IMR-90 (cell line): ENCODE measurements at regions not wholly inside any gene's neighbourhood (a gene's known extent, or its start where the extent isn't known, plus 50 kb on each side); places are given as distances from the start of the nearest gene placed in this dataset.

Source experiments
- ATAC-seq: fragments of 200-7000 bp; cut with Tn5 transposase; 2 replicates; pipeline ENCODE4 v1.9.1; 2020; ENCODE audit warnings: low read depth, mild to moderate bottlenecking, moderate library complexity
- BruUV-seq: library from RNA; stranded (reverse); fragments of 400-500 nt; replicated peaks from 2 replicates; lab custom pipeline; 2021; lab: Mats Ljungman, UMichigan
- CTCF ChIA-PET: fragments of 300-600 bp; formaldehyde crosslinking; extraction: SDS; loops from one replicate; lab custom pipeline; 2021; ENCODE audit warnings: antibody characterized with exemption; lab: Yijun Ruan, JAX
- POLR2A ChIA-PET: fragments of 300-600 bp; sonication (Branson Sonifier 250); formaldehyde crosslinking; loops from one replicate; lab custom pipeline; 2022; ENCODE audit warnings: antibody characterized with exemption; ENCODE audit not compliant: unreplicated experiment; lab: Charles Lee
- DNase-seq: peaks from one replicate; pipeline ENCODE4 v3.0.0; 2013
- H2AFZ ChIP-seq: replicated peaks from 2 replicates; pipeline ENCODE3; 2013; ENCODE audit warnings: low read length, mild to moderate bottlenecking; ENCODE audit not compliant: poor library complexity
- H2AK5ac ChIP-seq: 2 replicates; pipeline ENCODE4 v1.6.1; 2013; ENCODE audit warnings: low read depth, low read length, inconsistent platforms
- H2AK9ac ChIP-seq: replicated peaks from 2 replicates; pipeline ENCODE3; 2013; ENCODE audit warnings: mild to moderate bottlenecking, low read depth, low read length, moderate library complexity; ENCODE audit not compliant: poor library complexity
- H2BK120ac ChIP-seq: 2 replicates; pipeline ENCODE4 v1.6.1; 2013; ENCODE audit warnings: low read depth, low read length, inconsistent platforms
- H2BK15ac ChIP-seq: 3 replicates; pipeline ENCODE4 v1.6.1; 2013; ENCODE audit warnings: low read depth, low read length, inconsistent platforms
- H2BK20ac ChIP-seq: 2 replicates; pipeline ENCODE4 v1.6.1; 2013; ENCODE audit warnings: low read depth, mild to moderate bottlenecking, inconsistent platforms, low read length, moderate library complexity
- H2BK5ac ChIP-seq: 2 replicates; pipeline ENCODE4 v1.6.1; 2013; ENCODE audit warnings: mild to moderate bottlenecking, low read depth, low read length, inconsistent platforms; ENCODE audit not compliant: poor library complexity, severe bottlenecking
- H3K14ac ChIP-seq: replicated peaks from 2 replicates; pipeline ENCODE4 v1.6.1; 2013; ENCODE audit warnings: low read depth, low read length, inconsistent platforms
- H3K18ac ChIP-seq: 2 replicates; pipeline ENCODE4 v1.6.1; 2013; ENCODE audit warnings: low read depth, low read length, control low read depth
- H3K23ac ChIP-seq: 2 replicates; pipeline ENCODE4 v1.6.1; 2013; ENCODE audit warnings: low read depth, low read length, inconsistent platforms
- H3K27ac ChIP-seq: 2 replicates; pipeline ENCODE4 v1.5.1; 2013; ENCODE audit warnings: mild to moderate bottlenecking, control low read depth, low read length; ENCODE audit not compliant: insufficient read depth
- H3K27me3 ChIP-seq: 2 replicates; pipeline ENCODE4 v1.6.1; 2013; ENCODE audit warnings: low read length; ENCODE audit not compliant: control insufficient read depth, insufficient read depth
- H3K36me3 ChIP-seq: 2 replicates; pipeline ENCODE4 v1.6.1; 2013; ENCODE audit warnings: low read length, mixed read lengths; ENCODE audit not compliant: control insufficient read depth, insufficient read depth
- H3K4ac ChIP-seq: 2 replicates; pipeline ENCODE4 v1.6.1; 2013; ENCODE audit warnings: low read depth, low read length, inconsistent platforms
- H3K4me1 ChIP-seq: 2 replicates; pipeline ENCODE4 v1.6.1; 2013; ENCODE audit warnings: low read length, mixed read lengths; ENCODE audit not compliant: control insufficient read depth, insufficient read depth
- H3K4me2 ChIP-seq: 2 replicates; pipeline ENCODE4 v1.6.1; 2013; ENCODE audit warnings: low read depth, mild to moderate bottlenecking, control low read depth, low read length, moderate library complexity
- H3K4me3 ChIP-seq: 2 replicates; pipeline ENCODE4 v1.5.1; 2013; ENCODE audit warnings: low read depth, mild to moderate bottlenecking, control low read depth, low read length, moderate library complexity; ENCODE audit not compliant: insufficient read depth
- H3K56ac ChIP-seq: 2 replicates; pipeline ENCODE4 v1.6.1; 2013; ENCODE audit warnings: low read length, inconsistent platforms; ENCODE audit not compliant: insufficient read depth; ENCODE audit errors: extremely low read depth
- H3K79me1 ChIP-seq, 2 experiments: 2 replicates each; pipeline ENCODE4 v1.6.1; 2013; ENCODE audit warnings: low read length in 2 of 2, inconsistent platforms in 1 of 2, low read depth in 1 of 2
- H3K9ac ChIP-seq: 2 replicates; pipeline ENCODE4 v1.6.1; 2013; ENCODE audit warnings: low read depth, low read length, control low read depth
- H3K9me1 ChIP-seq: 2 replicates; pipeline ENCODE4 v1.6.1; 2013; ENCODE audit warnings: low read length, inconsistent platforms; ENCODE audit not compliant: insufficient read depth
- H3K9me3 ChIP-seq: 2 replicates; pipeline ENCODE4 v1.6.1; 2013; ENCODE audit warnings: low read length; ENCODE audit not compliant: control insufficient read depth, insufficient read depth
- H4K20me1 ChIP-seq: 2 replicates; pipeline ENCODE4 v1.6.1; 2013; ENCODE audit warnings: low read length, inconsistent platforms; ENCODE audit not compliant: insufficient read depth
- H4K5ac ChIP-seq: 2 replicates; pipeline ENCODE4 v1.6.1; 2013; ENCODE audit warnings: mild to moderate bottlenecking, low read depth, low read length, control low read depth
- H4K8ac ChIP-seq, 2 experiments: 2 replicates each; pipeline ENCODE4 v1.6.1; 2013; ENCODE audit warnings: low read depth in 2 of 2, low read length in 2 of 2, control low read depth in 1 of 2, inconsistent platforms in 1 of 2
- H4K91ac ChIP-seq: 2 replicates; pipeline ENCODE4 v1.6.1; 2013; ENCODE audit warnings: low read depth, low read length, inconsistent platforms; ENCODE audit not compliant: insufficient read depth
- BHLHE40 ChIP-seq: fragments of 150-350 bp; IDR thresholded peaks from 2 replicates; pipeline ENCODE4 v1.6.1; 2016; ENCODE audit warnings: mild to moderate bottlenecking, low read depth, low read length
- CEBPB ChIP-seq: IDR thresholded peaks from 2 replicates; pipeline ENCODE4 v1.6.1; 2012; ENCODE audit warnings: low read depth, low read length, improper control_type of control experiment
- CHD1 ChIP-seq: IDR thresholded peaks from 2 replicates; pipeline ENCODE4 v1.6.1; 2012; ENCODE audit warnings: low read depth, low read length, improper control_type of control experiment
- FOS ChIP-seq: fragments of 150-350 bp; IDR thresholded peaks from 2 replicates; pipeline ENCODE4 v1.6.1; 2016; ENCODE audit warnings: low read depth, low read length
- MAFK ChIP-seq: IDR thresholded peaks from 2 replicates; pipeline ENCODE4 v1.6.1; 2012; ENCODE audit warnings: low read depth, low read length, improper control_type of control experiment
- MAZ ChIP-seq: IDR thresholded peaks from 2 replicates; pipeline ENCODE4 v1.6.1; 2012; ENCODE audit warnings: low read depth, mild to moderate bottlenecking, low read length, improper control_type of control experiment, moderate library complexity, borderline replicate concordance
- MXI1 ChIP-seq: IDR thresholded peaks from 2 replicates; pipeline ENCODE4 v1.6.1; 2012; ENCODE audit warnings: low read depth, mild to moderate bottlenecking, low read length, moderate library complexity, borderline replicate concordance
- NFE2L2 ChIP-seq: fragments of 150-350 bp; IDR thresholded peaks from 2 replicates; pipeline ENCODE4 v1.6.1; 2016; ENCODE audit warnings: low read depth, mild to moderate bottlenecking, low read length
- POLR2A ChIP-seq: IDR thresholded peaks from 2 replicates; pipeline ENCODE4 v1.6.1; 2012; ENCODE audit warnings: mild to moderate bottlenecking, low read depth, low read length
- RAD21 ChIP-seq: IDR thresholded peaks from 2 replicates; pipeline ENCODE4 v1.6.1; 2012; ENCODE audit warnings: low read length, improper control_type of control experiment
- RCOR1 ChIP-seq: IDR thresholded peaks from 2 replicates; pipeline ENCODE4 v1.6.1; 2012; ENCODE audit warnings: mild to moderate bottlenecking, low read length, improper control_type of control experiment; ENCODE audit not compliant: insufficient replicate concordance
- RFX5 ChIP-seq: IDR thresholded peaks from 2 replicates; pipeline ENCODE4 v1.8.0; 2012; ENCODE audit warnings: low read depth, mild to moderate bottlenecking, low read length, moderate library complexity
- SMC3 ChIP-seq: fragments of 150-350 bp; IDR thresholded peaks from 2 replicates; pipeline ENCODE4 v1.6.1; 2016; ENCODE audit warnings: low read depth, mild to moderate bottlenecking, antibody characterized with exemption, low read length, moderate library complexity
- WGBS, 2 experiments: methylation state at CpG; one replicate each; pipeline versions ENCODE4 v1.1.5 to v1.1.7; 2013; ENCODE audit warnings: missing lambda C conversion rate in 2 of 2; ENCODE audit not compliant: insufficient read length in 1 of 2; ENCODE audit errors: extremely low coverage in 2 of 2; 5-methylcytosine and 5-hydroxymethylcytosine counted together
- dilution Hi-C: fragments of 300-500 bp; cut with HindIII; formaldehyde crosslinking; loops from one replicate; pipeline ENCODE4 v1.14.3; 2018; ENCODE audit warnings: low sequenced_read_pairs; ENCODE audit not compliant: unreplicated experiment
- in situ Hi-C: fragments of 300-500 bp; cut with MboI; formaldehyde crosslinking; loops from 3 replicates; pipeline ENCODE4 v1.14.3; 2019; ENCODE audit warnings: low sequenced_read_pairs, inconsistent platforms, mixed read lengths
- intact Hi-C: fragments of 100-400 bp; cut with micrococcal nuclease; formaldehyde crosslinking; loops from 2 replicates; pipeline ENCODE4 v1.10.0; 2022
- TF ChIP-seq, protein P1 (sequence below): fragments of 150-350 bp; IDR thresholded peaks from 2 replicates; pipeline ENCODE4 v1.6.1; 2017; ENCODE audit warnings: mild to moderate bottlenecking, antibody characterized with exemption, low read length, low read depth
- TF ChIP-seq, protein P2 (sequence below): conservative IDR thresholded peaks from 2 replicates; pipeline ENCODE4 v1.5.1; 2012; ENCODE audit warnings: mild to moderate bottlenecking, low read depth, low read length, improper control_type of control experiment
- TF ChIP-seq, protein P3 (sequence below): fragments of 150-350 bp; IDR thresholded peaks from 2 replicates; pipeline ENCODE4 v1.6.1; 2016; ENCODE audit warnings: low read depth, mild to moderate bottlenecking, low read length, moderate library complexity, borderline replicate concordance

DNA sequence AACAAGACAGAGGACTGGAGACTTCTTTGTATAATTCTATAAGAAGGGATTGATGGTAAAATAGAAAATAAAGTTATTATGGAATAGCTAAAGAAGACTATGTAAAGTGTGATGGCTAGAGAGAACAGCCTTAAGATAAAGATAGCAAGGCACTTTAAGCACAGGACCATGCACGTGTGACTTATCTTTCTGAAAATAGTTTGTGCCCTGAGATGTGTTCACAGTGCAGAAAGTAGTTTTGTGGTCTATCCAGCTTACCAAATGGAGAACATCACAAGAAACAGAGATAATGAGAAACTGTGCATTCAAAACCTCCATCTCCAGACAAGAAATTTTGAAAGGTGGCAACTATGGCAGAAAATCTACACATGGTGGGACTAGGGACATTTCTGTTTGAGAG is 213.3 kb downstream of the PARM1 start:
- H2AFZ ChIP-seq, result no peak overlapping the region
- H3K56ac ChIP-seq, result no peak overlapping the region
- no peaks in the 10 kb centered on the region for H3K27me3 ChIP-seq
- no peaks in the 10 kb centered on the region for H3K9me3 ChIP-seq
- no peak overlapping the region for H3K18ac ChIP-seq
- no peak overlapping the region for H3K4ac ChIP-seq
- H3K9ac ChIP-seq, result no peak overlapping the region
- H2AK9ac ChIP-seq, result no peak overlapping the region
- H4K8ac ChIP-seq, result no peak overlapping the region
- dilution Hi-C loops (no loop called here), intact Hi-C loops (no loop called here), in situ Hi-C loops (no loop called here)
- H4K91ac ChIP-seq, result no peak overlapping the region
- CTCF ChIA-PET, result no interaction called here
- no peak overlapping the region for H2BK120ac ChIP-seq
- H3K4me1 ChIP-seq, result 0 out of 2 replicates have a peak, but pooled peaks cover 2% of the 10 kb centered on the region
- no peak overlapping the region for H2BK20ac ChIP-seq
- H3K79me1 ChIP-seq, result no peaks in the 10 kb centered on the region
- POLR2A ChIA-PET, result no interaction called here
- H2BK5ac ChIP-seq, result no peak overlapping the region
- no peak for ATAC-seq
- H3K9me1 ChIP-seq, result no peaks in the 10 kb centered on the region
- no peak overlapping the region for H2BK15ac ChIP-seq
- WGBS, 2 experiments, result no CpG with 5 or more reads among the region's 1 CpG
- no peak overlapping the region for H3K4me2 ChIP-seq
- H3K4me3 ChIP-seq, result no peak overlapping the region
- no peak overlapping the region for H3K14ac ChIP-seq
- H4K5ac ChIP-seq, result no peak overlapping the region
- no peaks in the 10 kb centered on the region for H3K36me3 ChIP-seq
- no peak for DNase-seq
- no peak overlapping the region for H2AK5ac ChIP-seq
- no peak overlapping the region for H3K27ac ChIP-seq
- no peak overlapping the region for H3K23ac ChIP-seq
- no TSS peak for BruUV-seq
- H4K20me1 ChIP-seq, result no peaks in the 10 kb centered on the region
- TF ChIP-seq, protein P1, sequence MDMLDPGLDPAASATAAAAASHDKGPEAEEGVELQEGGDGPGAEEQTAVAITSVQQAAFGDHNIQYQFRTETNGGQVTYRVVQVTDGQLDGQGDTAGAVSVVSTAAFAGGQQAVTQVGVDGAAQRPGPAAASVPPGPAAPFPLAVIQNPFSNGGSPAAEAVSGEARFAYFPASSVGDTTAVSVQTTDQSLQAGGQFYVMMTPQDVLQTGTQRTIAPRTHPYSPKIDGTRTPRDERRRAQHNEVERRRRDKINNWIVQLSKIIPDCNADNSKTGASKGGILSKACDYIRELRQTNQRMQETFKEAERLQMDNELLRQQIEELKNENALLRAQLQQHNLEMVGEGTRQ, result no peak
- TF ChIP-seq MAFK (no peak), BHLHE40 (no peak), MAZ (no peak), RFX5 (no peak), FOS (no peak), CHD1 (no peak), NFE2L2 (no peak), POLR2A (no peak), SMC3 (no peak), CEBPB (no peak), RCOR1 (no peak), RAD21 (no peak), MXI1 (no peak)
- TF ChIP-seq, protein P2, sequence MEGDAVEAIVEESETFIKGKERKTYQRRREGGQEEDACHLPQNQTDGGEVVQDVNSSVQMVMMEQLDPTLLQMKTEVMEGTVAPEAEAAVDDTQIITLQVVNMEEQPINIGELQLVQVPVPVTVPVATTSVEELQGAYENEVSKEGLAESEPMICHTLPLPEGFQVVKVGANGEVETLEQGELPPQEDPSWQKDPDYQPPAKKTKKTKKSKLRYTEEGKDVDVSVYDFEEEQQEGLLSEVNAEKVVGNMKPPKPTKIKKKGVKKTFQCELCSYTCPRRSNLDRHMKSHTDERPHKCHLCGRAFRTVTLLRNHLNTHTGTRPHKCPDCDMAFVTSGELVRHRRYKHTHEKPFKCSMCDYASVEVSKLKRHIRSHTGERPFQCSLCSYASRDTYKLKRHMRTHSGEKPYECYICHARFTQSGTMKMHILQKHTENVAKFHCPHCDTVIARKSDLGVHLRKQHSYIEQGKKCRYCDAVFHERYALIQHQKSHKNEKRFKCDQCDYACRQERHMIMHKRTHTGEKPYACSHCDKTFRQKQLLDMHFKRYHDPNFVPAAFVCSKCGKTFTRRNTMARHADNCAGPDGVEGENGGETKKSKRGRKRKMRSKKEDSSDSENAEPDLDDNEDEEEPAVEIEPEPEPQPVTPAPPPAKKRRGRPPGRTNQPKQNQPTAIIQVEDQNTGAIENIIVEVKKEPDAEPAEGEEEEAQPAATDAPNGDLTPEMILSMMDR, result no peak
- TF ChIP-seq, protein P3, sequence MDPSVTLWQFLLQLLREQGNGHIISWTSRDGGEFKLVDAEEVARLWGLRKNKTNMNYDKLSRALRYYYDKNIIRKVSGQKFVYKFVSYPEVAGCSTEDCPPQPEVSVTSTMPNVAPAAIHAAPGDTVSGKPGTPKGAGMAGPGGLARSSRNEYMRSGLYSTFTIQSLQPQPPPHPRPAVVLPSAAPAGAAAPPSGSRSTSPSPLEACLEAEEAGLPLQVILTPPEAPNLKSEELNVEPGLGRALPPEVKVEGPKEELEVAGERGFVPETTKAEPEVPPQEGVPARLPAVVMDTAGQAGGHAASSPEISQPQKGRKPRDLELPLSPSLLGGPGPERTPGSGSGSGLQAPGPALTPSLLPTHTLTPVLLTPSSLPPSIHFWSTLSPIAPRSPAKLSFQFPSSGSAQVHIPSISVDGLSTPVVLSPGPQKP, result no peak
